Gastroesophageal sphincter (tissue), 4 donors: ENCODE measurements at regions not wholly inside any gene's neighbourhood (a gene's known extent, or its start where the extent isn't known, plus 50 kb on each side); places are given as distances from the start of the nearest gene placed in this dataset.

Experiments used
- ATAC-seq: fragments of 150-250 bp; one replicate; pipeline ENCODE4 v1.9.1; 2016; ENCODE audit warnings: mild to moderate bottlenecking, moderate library complexity
- H3K27ac ChIP-seq, 4 donors: fragments of 200-600 bp; sonication (generic) in 3 of 4; 1 replicate in 3 of 4; 2 replicates in 1 of 4; pipeline ENCODE4 v1.5.1; 2016 to 2019
- H3K27me3 ChIP-seq: fragments of 200-600 bp; sonication (generic); one replicate; pipeline ENCODE4 v1.5.1; 2019
- H3K36me3 ChIP-seq, 2 donors: fragments of 200-600 bp; sonication (generic); one replicate each; pipeline ENCODE4 v1.5.1; 2019; ENCODE audit warnings: control low read depth in 1 of 2
- H3K4me1 ChIP-seq, 3 donors: fragments of 200-600 bp; sonication (generic); 1 replicate in 2 of 3; 2 replicates in 1 of 3; pipeline ENCODE4 v1.5.1; 2016 to 2019; ENCODE audit warnings: control low read depth in 2 of 3
- H3K4me3 ChIP-seq, 2 donors: fragments of 200-600 bp; sonication (generic); one replicate each; pipeline ENCODE4 v1.5.1; 2019; ENCODE audit warnings: mild to moderate bottlenecking in 1 of 2, moderate library complexity in 1 of 2
- H3K9me3 ChIP-seq, 3 donors: fragments of 200-600 bp; sonication (generic); one replicate each; pipeline ENCODE4 v1.5.1; 2017 to 2019; ENCODE audit warnings: control low read depth in 2 of 3
- EP300 ChIP-seq: sonication (generic); formaldehyde crosslinking; IDR thresholded peaks from one replicate; pipeline ENCODE4 v1.6.1; 2017; ENCODE audit warnings: antibody characterized with exemption, mild to moderate bottlenecking
- POLR2A ChIP-seq, 2 donors: fragments of 450-650 bp; IDR thresholded peaks; one replicate each; pipeline ENCODE4 v1.6.1; 2017; ENCODE audit warnings: antibody characterized with exemption in 2 of 2, mild to moderate bottlenecking in 2 of 2, moderate library complexity in 1 of 2
- POLR2AphosphoS5 ChIP-seq: sonication (generic); formaldehyde crosslinking; IDR thresholded peaks from one replicate; pipeline ENCODE4 v1.6.1; 2017; ENCODE audit warnings: antibody characterized with exemption
- WGBS, 2 donors: methylation state at CpG; one replicate each; pipeline ENCODE4 v1.1.5; 2018; ENCODE audit warnings: low coverage in 1 of 2; 5-methylcytosine and 5-hydroxymethylcytosine counted together
- TF ChIP-seq, protein P1 (sequence below), 4 experiments: fragments of 200-600 bp in 2 of 4; fragments of 450-650 bp in 2 of 4; sonication (generic) in 1 of 4; IDR thresholded peaks; one replicate each; pipeline ENCODE4 v1.5.1; 2017 to 2019; ENCODE audit warnings: antibody characterized with exemption in 4 of 4, mild to moderate bottlenecking in 2 of 4, moderate library complexity in 2 of 4

DNA sequence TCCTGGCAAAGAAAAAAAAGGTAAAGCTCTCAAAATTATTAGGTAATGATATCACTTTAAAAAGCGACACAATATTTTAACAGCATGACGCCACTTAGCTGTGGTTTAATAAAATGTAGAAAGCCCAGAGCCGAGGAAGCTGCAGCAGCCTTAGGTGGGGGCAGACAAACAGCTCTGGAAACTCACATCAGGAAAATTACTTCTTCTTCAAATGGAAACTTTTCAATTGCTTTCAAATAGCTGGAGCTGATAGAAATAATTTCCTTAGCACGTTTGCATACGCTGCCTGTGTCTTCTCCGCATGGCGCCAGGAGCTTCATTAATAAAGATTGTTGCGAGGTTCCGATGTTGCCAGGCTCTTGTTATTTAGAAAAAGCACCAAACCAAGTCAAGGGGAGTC, 835.3 kb upstream of the EEF2KMT start:
- no peaks in the 10 kb centered on the region for H3K36me3 ChIP-seq
- WGBS, 2 donors, result 53 to 62% methylated on average over 9 of the region's 9 CpGs
- no peak overlapping the region for H3K27ac ChIP-seq
- TF ChIP-seq POLR2A (IDR thresholded peaks at IDR 0.05) (no peak), EP300 (no peak), POLR2AphosphoS5 (no peak)
- TF ChIP-seq, protein P1, sequence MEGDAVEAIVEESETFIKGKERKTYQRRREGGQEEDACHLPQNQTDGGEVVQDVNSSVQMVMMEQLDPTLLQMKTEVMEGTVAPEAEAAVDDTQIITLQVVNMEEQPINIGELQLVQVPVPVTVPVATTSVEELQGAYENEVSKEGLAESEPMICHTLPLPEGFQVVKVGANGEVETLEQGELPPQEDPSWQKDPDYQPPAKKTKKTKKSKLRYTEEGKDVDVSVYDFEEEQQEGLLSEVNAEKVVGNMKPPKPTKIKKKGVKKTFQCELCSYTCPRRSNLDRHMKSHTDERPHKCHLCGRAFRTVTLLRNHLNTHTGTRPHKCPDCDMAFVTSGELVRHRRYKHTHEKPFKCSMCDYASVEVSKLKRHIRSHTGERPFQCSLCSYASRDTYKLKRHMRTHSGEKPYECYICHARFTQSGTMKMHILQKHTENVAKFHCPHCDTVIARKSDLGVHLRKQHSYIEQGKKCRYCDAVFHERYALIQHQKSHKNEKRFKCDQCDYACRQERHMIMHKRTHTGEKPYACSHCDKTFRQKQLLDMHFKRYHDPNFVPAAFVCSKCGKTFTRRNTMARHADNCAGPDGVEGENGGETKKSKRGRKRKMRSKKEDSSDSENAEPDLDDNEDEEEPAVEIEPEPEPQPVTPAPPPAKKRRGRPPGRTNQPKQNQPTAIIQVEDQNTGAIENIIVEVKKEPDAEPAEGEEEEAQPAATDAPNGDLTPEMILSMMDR (IDR thresholded peaks at IDR 0.05), result no peak
- no peaks in the 10 kb centered on the region for H3K4me1 ChIP-seq
- ATAC-seq, result no peak
- H3K4me3 ChIP-seq, result no peak overlapping the region
- no peaks in the 10 kb centered on the region for H3K27me3 ChIP-seq
- peaks cover 0 to 10% (median 0%) of the 10 kb centered on the region in 3 donors for H3K9me3 ChIP-seq

DNA sequence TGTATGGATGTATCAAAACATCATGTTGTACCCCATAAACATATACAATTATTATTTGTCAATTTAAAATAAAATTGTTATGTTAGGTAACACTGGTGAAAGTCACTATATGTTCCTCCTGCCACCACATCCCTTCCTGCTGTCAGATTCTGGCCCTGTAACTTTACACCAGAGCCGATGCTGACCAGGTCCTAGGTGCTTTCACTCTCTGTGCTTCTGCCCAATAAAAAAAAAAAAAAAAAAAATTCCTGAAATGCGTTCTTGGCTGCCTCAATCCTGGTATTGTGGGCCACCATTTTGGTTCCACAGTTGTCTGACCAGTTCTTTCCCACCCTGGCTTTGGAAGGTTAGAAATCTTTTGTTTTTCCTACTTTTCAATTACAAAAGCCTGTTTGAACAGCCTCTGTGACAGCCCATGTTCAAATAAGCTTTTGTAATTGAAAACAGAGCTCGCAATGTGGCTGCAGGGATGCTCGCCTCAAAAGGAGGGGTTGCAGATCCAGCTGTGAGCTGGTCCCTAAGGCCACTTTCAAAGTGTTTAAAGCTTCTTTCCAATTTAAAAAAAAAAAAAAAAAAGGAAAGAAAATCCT, 831.0 kb upstream of the EEF2KMT start:
- WGBS, 2 donors, result 2 to 16% methylated on average over 4 of the region's 4 CpGs
- H3K9me3 ChIP-seq, result peaks cover 0 to 5% (median 0%) of the 10 kb centered on the region in 3 donors
- H3K27ac ChIP-seq, result no peak overlapping the region
- no peak for TF ChIP-seq POLR2A (IDR thresholded peaks at IDR 0.05)
- no peak for TF ChIP-seq EP300
- no peaks in the 10 kb centered on the region for H3K27me3 ChIP-seq
- no peak overlapping the region for H3K4me3 ChIP-seq
- no peaks in the 10 kb centered on the region for H3K4me1 ChIP-seq
- no peak for ATAC-seq
- no peaks in the 10 kb centered on the region for H3K36me3 ChIP-seq

DNA sequence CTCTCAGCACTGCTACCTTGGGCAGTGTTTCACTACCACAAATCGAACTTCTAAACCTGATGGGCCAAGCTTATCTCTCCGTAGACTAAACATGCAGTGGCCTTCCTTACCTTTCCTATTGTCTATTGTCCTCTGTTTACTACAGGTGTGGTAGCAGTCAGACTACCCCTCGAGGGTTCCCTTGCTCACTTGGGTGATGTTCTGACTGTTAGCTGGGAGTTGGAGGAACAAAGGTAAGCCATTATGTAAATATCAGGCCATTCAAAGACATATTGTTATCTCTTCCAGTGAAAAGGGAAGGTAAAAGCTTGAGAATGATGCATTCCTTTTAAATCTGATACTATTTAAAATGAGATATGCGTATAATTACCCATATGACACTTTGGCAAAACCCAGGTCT, 828.3 kb upstream of the EEF2KMT start:
- no peak for TF ChIP-seq POLR2A (IDR thresholded peaks at IDR 0.05)
- TF ChIP-seq, protein P1 (IDR thresholded peaks at IDR 0.05), result no peak
- no peak for TF ChIP-seq EP300
- TF ChIP-seq POLR2AphosphoS5, result no peak
- WGBS, 2 donors, result 45 to 50% methylated on average over 4 of the region's 4 CpGs
- Histone ChIP-seq H3K4me1 (no peaks in the 10 kb centered on the region), H3K27ac (no peak overlapping the region), H3K9me3 (peaks cover 0 to 5% (median 0%) of the 10 kb centered on the region in 3 donors), H3K36me3 (no peaks in the 10 kb centered on the region), H3K27me3 (no peaks in the 10 kb centered on the region), H3K4me3 (no peak overlapping the region)
- no peak for ATAC-seq

DNA sequence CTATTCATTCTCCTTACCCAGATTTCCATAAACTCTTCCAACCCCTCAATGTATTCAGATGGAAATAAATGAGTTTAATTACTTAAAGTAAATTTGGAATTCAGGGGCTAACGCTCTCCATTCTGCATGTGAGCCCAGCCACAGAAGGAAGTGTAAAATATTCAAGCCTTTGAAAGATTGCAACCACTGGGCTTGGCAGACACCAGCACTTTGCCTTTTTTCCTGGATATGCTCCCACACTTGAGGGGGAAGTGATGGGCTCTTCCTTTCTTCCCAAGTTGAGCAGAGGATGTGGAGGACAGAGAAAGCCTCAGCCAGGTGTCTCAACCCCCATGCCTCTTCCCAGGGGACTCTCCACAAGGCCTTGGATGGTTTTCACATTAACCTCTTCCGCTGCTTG, 825.1 kb upstream of the EEF2KMT start:
- TF ChIP-seq POLR2A (IDR thresholded peaks at IDR 0.05), result no peak
- TF ChIP-seq EP300, result no peak
- no peak for TF ChIP-seq POLR2AphosphoS5
- TF ChIP-seq, protein P1 (IDR thresholded peaks at IDR 0.05), result no peak
- Histone ChIP-seq H3K9me3 (peaks cover 0 to 8% (median 0%) of the 10 kb centered on the region in 3 donors), H3K27ac (no peak overlapping the region), H3K36me3 (no peaks in the 10 kb centered on the region), H3K4me1 (no peaks in the 10 kb centered on the region), H3K27me3 (no peaks in the 10 kb centered on the region), H3K4me3 (no peak overlapping the region)
- ATAC-seq, result no peak
- WGBS, 2 donors, result 43 to 59% methylated on average over 1 to 2 of the region's 2 CpGs

GRCh38 chr16:5918567-5919130, 821.1 kb upstream of the EEF2KMT start:
- H3K27me3 ChIP-seq, result no peaks in the 10 kb centered on the region
- WGBS, 2 donors, result 42 to 48% methylated on average over 3 to 4 of the region's 4 CpGs
- H3K4me3 ChIP-seq, result no peak overlapping the region
- no peak overlapping the region for H3K27ac ChIP-seq
- H3K36me3 ChIP-seq, result no peaks in the 10 kb centered on the region
- no peak for ATAC-seq
- H3K4me1 ChIP-seq, result no peaks in the 10 kb centered on the region
- H3K9me3 ChIP-seq, result peaks cover 0 to 15% (median 0%) of the 10 kb centered on the region in 3 donors
- TF ChIP-seq, protein P1 (IDR thresholded peaks at IDR 0.05), result no peak
- TF ChIP-seq EP300 (no peak), POLR2A (IDR thresholded peaks at IDR 0.05) (no peak), POLR2AphosphoS5 (no peak)
